Spleen (tissue), 7 donors: ENCODE measurements at regions not wholly inside any gene's neighbourhood (a gene's known extent, or its start where the extent isn't known, plus 50 kb on each side); places are given as distances from the start of the nearest gene placed in this dataset.

Source experiments
- POLR2A ChIP-seq, 3 donors: fragments of 450-650 bp; IDR thresholded peaks; one replicate each; pipeline ENCODE4 v1.5.1; 2017; ENCODE audit warnings: antibody characterized with exemption in 3 of 3, mild to moderate bottlenecking in 1 of 3
- POLR2AphosphoS5 ChIP-seq, 3 donors: sonication (generic); formaldehyde crosslinking; IDR thresholded peaks; one replicate each; pipeline ENCODE4 v1.5.1; 2017; ENCODE audit warnings: antibody characterized with exemption in 3 of 3
- TF ChIP-seq, protein P1 (sequence below), 11 experiments: fragments of 200-600 bp in 7 of 11; fragments of 450-650 bp in 4 of 11; sonication (generic) in 4 of 11; IDR thresholded peaks in 8 of 11; conservative IDR thresholded peaks in 3 of 11; 1 replicate in 7 of 11; 2 replicates in 4 of 11; pipeline versions ENCODE4 v1.4.0 to v1.8.0; 2016 to 2021; ENCODE audit warnings: antibody characterized with exemption in 11 of 11, inconsistent platforms in 4 of 11, mild to moderate bottlenecking in 1 of 11
- donor health status: DM: no; HTN: no; CAD: no; lungs with moderate emphysema.
- donor health status: DM: no; HTN: no; CAD: no.
- donor health status: DM: no; HTN: no; CAD: no.

DNA sequence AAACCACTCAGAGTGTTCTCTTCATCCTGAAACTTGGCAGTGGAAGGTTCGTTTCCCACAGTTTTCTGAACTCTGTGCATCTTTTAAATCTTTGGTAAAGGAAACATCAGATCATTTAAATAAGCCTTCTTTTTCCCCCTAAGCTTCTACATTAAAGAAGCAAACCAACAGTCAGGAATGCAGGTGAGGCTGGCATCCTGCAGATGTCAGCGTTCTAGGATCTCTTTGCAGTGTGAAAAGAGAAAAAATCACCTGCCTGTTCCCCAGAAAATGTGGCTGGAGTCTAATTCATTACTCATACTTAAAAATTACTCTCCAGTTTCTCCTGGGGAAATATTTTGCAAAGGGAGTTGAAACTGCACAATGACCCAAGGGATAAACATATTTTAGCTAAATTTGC lies 64.5 kb upstream of the ZCCHC2 start:
- TF ChIP-seq, protein P1, sequence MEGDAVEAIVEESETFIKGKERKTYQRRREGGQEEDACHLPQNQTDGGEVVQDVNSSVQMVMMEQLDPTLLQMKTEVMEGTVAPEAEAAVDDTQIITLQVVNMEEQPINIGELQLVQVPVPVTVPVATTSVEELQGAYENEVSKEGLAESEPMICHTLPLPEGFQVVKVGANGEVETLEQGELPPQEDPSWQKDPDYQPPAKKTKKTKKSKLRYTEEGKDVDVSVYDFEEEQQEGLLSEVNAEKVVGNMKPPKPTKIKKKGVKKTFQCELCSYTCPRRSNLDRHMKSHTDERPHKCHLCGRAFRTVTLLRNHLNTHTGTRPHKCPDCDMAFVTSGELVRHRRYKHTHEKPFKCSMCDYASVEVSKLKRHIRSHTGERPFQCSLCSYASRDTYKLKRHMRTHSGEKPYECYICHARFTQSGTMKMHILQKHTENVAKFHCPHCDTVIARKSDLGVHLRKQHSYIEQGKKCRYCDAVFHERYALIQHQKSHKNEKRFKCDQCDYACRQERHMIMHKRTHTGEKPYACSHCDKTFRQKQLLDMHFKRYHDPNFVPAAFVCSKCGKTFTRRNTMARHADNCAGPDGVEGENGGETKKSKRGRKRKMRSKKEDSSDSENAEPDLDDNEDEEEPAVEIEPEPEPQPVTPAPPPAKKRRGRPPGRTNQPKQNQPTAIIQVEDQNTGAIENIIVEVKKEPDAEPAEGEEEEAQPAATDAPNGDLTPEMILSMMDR (IDR thresholded peaks at IDR 0.05 in 8 of 11, conservative IDR thresholded peaks at IDR 0.05 in 3 of 11) = no peak
- no peak for TF ChIP-seq POLR2A (IDR thresholded peaks at IDR 0.05)
- no peak for TF ChIP-seq POLR2AphosphoS5 (IDR thresholded peaks at IDR 0.05)
